HK-2 (cell line): ENCODE measurements at regions not wholly inside any gene's neighbourhood (a gene's known extent, or its start where the extent isn't known, plus 50 kb on each side); places are given as distances from the start of the nearest gene placed in this dataset.

Experiments
- DNase-seq: peaks from one replicate; pipeline ENCODE4 v3.0.0-alpha.2; 2018; ENCODE audit not compliant: unreplicated experiment

DNA sequence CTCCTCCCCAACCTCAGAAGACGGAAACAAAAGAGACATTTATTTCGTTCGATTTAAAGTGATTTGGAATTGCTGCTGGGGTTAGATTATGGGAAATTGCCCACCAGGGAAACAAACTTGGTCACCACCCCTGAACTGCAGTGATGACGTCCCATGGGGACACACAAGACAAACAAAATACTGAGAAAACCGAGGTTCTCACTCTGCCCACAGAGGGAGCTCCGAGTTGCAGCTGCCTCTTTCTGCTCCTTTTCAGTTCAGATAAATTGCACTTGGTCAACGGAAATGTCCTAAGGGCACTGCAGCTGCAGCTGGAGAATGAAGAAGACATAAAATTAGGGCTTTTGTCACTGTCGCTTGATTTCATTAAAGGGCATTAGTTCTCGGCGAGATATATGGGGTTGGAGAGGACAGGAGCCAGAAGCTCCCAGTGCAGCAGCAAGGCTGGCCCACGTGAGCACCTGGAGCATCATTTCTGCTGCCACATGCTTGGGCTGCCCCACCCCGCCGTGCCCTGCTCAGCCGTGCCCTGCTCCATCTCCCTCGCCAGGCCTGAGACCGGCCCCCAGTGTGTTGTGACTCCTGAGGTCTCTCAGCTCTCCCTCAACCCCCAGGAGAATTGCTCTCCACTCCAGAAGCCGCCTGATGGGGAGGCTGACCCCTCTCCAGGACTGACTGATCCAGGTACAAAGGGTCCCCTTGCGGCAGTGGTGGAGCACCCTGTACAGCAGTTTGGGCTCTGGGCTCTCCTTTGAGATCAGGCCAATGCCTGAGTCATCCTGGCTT is 231.7 kb upstream of the AJAP1 start:
- no peak for DNase-seq

- no peak for DNase-seq
Observed at GRCh38 chr1:4424254-4424653, 230.2 kb upstream of the AJAP1 start.

GRCh38 chr1:4424766-4425165 is 229.6 kb upstream of the AJAP1 start:
- DNase-seq, result no peak

GRCh38 chr1:4425892-4426291 is 228.5 kb upstream of the AJAP1 start:
- no peak for DNase-seq

- no peak for DNase-seq
Observed at GRCh38 chr1:4428711-4429110, 225.7 kb upstream of the AJAP1 start.

DNA sequence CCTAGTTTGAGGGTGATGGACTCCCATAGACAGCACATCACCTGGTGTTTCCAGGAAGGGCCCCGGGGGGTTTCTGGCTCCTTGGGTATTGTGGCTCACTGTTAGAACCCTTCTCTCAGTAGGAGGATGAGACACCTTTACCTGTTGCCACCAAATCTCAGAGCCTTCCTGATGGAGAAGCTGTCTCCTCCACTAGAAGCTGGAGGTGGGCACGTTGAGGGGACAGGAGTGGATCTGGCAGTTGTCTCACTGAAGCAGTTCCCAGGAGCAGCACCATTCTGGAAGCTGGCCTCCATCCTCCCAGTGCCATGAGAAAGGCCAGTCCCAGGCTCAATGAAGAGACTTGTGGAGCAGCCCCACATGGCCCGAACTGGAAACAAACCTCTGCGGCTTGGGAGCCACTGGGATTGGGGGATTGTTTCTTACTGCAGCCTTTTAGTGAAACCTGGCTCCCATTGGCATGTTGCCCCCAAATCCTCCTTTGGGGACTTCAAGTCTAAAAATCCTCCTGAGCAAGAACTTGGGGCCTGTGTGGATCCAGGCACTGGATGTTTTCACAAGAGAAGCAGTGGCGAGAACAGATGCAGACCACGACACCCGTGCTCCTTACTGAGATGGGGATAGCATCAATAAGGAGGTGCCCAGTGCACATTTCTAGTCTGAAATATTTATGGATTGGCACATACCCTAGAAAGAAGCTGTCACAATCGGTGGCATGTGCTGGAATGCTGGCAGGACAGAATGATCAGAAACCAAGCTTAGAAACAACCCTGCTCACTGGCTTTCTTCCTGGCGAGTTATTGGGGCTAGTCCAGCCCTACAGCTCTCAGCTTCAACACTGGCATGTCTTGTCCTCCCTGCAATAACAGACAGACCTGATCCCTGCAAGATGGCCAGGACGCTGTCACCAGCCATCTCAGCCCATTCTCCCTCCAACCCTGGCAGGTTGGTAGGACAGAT is 223.7 kb upstream of the AJAP1 start:
- DNase-seq, result no peak

DNA sequence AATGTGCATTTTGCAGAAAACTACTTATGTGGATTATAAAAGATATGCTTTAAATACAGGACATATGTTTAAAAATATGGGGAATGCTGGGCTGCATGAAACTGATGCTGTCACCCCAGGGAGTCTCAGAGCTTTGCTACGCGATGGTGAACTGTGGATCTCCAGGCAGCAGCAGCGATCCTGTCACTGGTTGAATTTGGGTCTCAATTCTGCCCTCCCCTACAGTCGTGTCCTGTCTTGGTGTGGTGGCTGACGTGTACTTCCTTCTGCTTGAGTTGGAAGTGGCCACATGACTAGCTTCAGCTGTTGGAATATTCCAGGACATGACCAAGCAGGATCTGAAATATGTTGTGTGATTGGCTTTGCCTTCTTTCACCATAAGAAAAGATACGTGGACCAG is 222.9 kb upstream of the AJAP1 start:
- DNase-seq, result no peak

GRCh38 chr1:4433075-4433474 is 221.3 kb upstream of the AJAP1 start:
- DNase-seq, result no peak

- no peak for DNase-seq
Observed at GRCh38 chr1:4444086-4444485, 210.3 kb upstream of the AJAP1 start.

DNA sequence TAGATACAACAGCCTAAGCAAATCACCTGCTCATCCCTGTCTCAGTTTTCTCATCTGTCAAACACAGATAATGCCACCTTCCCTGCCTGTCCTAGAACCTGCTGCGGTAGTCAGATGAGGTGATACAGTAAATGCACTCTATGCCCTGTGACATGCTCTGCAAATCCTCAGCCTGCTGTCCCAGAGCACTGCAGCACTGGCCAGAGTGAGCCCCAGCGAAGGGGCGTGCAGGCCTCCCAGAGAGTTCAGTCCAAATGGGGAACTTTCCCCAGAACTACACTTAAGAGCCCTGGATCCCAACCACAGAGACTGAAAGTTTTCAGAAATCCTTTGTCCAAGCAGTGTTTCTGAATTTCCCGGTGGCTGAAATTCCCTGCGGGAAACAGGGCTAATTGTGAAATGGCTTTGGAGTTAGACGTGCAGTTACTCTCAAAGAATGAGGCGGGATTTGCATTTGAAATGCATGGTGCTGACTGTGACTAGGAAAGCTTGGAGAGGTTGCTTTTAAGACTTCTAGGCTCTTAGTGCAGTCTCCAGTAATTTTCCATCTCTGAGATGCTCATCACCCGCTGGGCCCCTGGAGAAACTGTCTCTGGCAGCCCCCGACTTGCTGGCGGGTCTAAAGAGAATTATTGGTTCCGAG is 206.5 kb upstream of the AJAP1 start:
- DNase-seq, result no peak

- DNase-seq, result no peak
Observed at GRCh38 chr1:4449972-4450371, 204.4 kb upstream of the AJAP1 start.

- DNase-seq, result no peak
Observed at GRCh38 chr1:4452701-4453100, 201.7 kb upstream of the AJAP1 start.

- no peak for DNase-seq
Observed at GRCh38 chr1:4460052-4460451, 194.4 kb upstream of the AJAP1 start.

DNA sequence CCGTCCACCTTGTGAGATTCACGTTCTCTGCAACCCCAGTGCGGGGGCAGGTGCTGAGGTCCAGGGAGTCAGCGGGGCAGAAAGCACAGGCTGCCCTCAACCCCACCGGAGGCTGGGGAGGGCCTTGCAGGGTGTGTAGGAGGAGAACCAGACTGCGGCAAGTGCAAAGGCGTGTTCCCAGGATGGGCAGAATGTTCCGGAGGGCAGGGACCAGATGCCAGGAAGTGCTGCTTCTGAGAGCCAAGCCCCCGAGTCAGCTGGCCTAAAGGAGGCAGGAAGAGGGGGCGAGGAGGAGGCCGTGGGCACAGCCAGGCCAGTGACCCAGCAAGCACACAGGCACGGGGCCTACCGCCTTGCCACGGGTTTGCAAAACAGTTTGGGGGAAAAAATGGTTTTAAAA is 193.8 kb upstream of the AJAP1 start:
- no peak for DNase-seq

DNA sequence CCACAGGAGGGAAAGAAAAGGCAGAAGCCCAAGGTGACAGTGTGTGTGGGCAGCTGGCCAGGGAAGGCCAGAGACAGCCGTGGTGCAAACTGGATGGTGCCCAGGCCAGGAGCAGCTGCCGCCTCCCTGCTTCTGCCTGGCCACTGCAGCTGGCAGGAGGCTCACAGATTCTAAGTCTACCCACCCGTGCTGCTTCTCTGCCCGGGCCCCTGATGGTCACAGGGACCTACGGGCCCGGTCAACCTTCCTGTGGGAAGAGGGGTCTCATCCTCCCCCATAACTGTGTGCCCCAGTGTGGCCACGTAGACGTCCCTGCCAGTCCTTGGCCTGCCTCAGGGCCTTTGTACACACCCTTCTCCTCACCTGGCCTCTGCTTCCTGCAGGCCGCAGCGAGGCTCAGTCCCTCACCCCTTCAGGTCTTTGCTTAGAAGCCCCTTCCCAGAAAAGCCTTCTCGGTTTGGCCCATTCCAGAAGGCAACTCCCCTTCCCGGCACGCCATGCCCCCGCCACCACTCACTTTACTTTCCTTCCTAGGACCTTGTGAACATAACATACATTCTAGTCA is 192.6 kb upstream of the AJAP1 start:
- no peak for DNase-seq

GRCh38 chr1:4462831-4463484 is 191.5 kb upstream of the AJAP1 start:
- no peak for DNase-seq

DNA sequence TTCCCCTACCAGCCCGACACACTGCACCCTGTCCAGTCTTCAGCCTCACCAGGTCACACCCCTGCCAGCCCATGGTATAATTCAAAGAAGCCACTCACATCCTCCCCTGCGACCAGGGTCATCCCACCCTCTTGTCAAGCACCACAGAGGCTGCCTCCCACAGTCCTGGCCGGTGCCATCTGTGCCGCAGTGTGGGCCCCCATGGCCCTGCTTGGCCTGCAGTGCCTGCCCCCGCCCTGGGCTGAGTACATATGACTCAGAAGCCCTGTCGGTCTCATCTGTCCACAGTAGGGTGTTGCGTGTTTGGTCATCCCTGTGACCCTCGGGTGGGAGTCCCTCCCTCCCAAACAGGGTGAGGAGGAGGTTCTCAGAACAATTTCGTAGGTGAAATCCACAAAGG is 190.8 kb upstream of the AJAP1 start:
- no peak for DNase-seq

- DNase-seq, result no peak
Observed at GRCh38 chr1:4464478-4464877, 189.9 kb upstream of the AJAP1 start.

DNA sequence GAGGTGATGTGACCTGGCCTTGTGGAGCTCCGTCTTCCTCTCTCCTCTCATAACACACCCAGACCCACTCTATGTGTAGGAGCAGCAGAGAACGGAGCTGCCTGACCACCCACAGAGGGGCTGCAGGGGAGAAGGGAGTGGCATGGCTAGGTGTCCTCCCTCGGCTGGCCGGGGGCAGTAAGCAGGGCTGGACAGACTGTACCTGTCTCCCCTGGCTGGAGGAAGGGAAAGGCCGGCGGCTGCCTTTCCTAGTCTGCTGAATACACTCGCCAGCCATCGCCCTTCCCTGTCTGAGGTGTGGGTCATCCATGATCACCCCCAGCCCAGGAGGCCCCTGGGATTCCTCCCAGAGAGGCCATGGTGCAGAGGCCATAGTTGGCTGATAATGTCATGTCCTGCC is 187.2 kb upstream of the AJAP1 start:
- DNase-seq, result no peak

DNA sequence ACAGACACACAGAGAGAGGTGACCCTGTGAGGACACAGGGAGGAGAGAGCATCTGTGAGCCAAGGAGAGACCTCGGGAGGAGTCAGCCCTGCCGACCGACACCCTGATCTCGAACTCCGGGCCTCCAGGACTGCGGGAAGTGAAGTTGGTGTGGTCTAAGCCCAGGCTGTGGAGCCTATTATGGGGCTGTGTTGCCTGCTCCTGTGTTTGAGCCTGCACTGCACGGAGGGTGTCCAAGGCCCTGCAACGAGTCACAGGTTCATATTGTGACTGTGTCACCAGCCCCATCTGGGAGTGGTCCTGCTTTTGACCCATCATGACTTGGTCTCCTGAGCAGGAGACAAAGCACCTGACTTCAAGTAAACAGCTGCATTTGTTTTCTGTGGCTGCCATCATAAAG is 186.0 kb upstream of the AJAP1 start:
- no peak for DNase-seq

DNA sequence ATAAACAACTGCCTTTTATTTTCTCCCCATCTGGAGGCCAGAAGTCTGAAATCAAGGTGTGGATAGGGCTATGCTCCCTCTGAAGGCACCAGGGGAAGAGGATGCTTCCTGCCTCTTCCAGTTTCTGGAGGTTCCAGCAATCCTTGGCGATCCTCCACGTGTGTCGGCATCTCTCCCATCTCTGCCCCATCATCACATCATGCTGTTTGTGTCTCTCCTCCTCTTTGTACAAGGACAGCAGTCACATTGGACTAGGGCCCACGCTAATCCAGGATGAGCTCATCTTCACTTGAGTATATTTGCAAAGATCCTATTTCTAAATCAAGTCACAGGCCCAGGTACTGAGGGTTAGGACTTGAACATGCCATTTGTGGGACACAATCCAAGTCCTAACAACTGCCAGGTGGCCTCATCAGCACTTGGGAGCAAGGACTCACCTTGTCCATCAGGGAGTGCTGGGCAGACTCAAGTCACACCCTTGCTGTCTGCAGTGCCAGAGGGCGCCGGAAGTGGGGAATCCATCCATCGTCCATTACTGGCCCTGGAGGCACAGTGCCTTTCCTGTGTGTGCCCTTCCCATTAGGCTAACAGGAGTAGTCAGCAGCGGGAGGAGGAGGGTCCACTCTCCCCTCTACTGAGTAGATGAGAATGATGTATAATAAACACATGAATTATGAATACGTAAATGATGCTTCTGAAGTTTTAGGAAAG is 185.4 kb upstream of the AJAP1 start:
- no peak for DNase-seq
